Stomach smooth muscle (tissue), 2 donors: ENCODE measurements at regions not wholly inside any gene's neighbourhood (a gene's known extent, or its start where the extent isn't known, plus 50 kb on each side); places are given as distances from the start of the nearest gene placed in this dataset.
A peak's percentile ranks its signal among the peaks of the same experiment; 100 is the strongest.

Experiments used
- H3K27ac ChIP-seq: one replicate; pipeline ENCODE4 v1.7.0; 2013; ENCODE audit warnings: mild to moderate bottlenecking, low read length, inconsistent platforms
- H3K27me3 ChIP-seq, 2 donors: one replicate each; pipeline ENCODE4 v1.7.0; 2013; ENCODE audit warnings: low read length in 2 of 2; ENCODE audit not compliant: insufficient read depth in 2 of 2, control insufficient read depth in 1 of 2
- H3K36me3 ChIP-seq, 2 donors: one replicate each; pipeline ENCODE4 v1.7.0; 2013; ENCODE audit warnings: low read length in 2 of 2; ENCODE audit not compliant: control insufficient read depth in 2 of 2, insufficient read depth in 2 of 2
- H3K4me1 ChIP-seq: one replicate; pipeline ENCODE4 v1.7.0; 2013; ENCODE audit warnings: low read length; ENCODE audit not compliant: control insufficient read depth, insufficient read depth
- H3K4me3 ChIP-seq, 2 donors: one replicate each; pipeline ENCODE4 v1.7.0; 2013; ENCODE audit warnings: low read length in 2 of 2
- H3K9ac ChIP-seq, 2 donors: one replicate each; pipeline ENCODE4 v1.7.0; 2013; ENCODE audit warnings: low read length in 2 of 2, mild to moderate bottlenecking in 1 of 2
- H3K9me3 ChIP-seq, 2 donors: one replicate each; pipeline ENCODE4 v1.7.0; 2013; ENCODE audit warnings: low read length in 2 of 2; ENCODE audit not compliant: control insufficient read depth in 2 of 2
- donor health status: healthy.
- donor health status: Pancreatic carcinoma.

- no peaks in the 10 kb centered on the region for H3K36me3 ChIP-seq
- no peaks in the 10 kb centered on the region for H3K27me3 ChIP-seq
- H3K27ac ChIP-seq: peak overlapping the region; percentile 79
- H3K4me3 ChIP-seq: peak overlapping the region in 1 of 2 donors; percentile 55
- H3K9ac ChIP-seq: no peak overlapping the region
- peaks cover 30% of the 10 kb centered on the region for H3K4me1 ChIP-seq
- no peaks in the 10 kb centered on the region for H3K9me3 ChIP-seq
These were observed 128.4 kb upstream of the COL21A1 start for GRCh38 chr6:56375806-56376205.

DNA sequence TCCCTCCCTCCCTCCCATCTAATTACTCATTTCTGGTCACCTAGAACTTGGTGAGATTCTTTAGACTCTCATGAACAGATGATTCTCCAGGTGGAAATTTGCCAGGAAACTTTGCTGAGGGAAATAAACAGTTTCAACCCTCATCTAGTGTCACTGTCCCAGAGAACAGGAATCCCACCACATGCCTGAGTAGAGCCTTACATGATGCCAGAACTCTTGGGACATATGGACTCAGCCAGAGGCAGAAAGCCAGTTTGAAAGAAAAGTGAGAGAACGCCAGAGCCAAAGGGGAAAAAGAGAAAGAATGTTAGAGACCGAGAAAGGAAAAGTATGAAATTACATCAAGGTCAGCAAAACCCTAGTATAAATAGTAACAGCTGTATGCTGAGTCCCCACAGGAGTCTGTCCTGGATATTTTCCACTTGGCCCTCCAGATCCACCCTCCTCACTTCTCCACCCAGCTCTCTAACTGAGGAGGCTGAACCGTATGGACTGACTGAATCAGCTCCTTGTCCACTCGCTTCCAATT is 127.5 kb upstream of the COL21A1 start:
- no peaks in the 10 kb centered on the region for H3K27me3 ChIP-seq
- peak overlapping the region; percentile 79 for H3K27ac ChIP-seq
- no peak overlapping the region for H3K9ac ChIP-seq
- peaks cover 37% of the 10 kb centered on the region for H3K4me1 ChIP-seq
- peak overlapping the region in 1 of 2 donors; percentile 55 for H3K4me3 ChIP-seq
- H3K9me3 ChIP-seq: no peaks in the 10 kb centered on the region
- no peaks in the 10 kb centered on the region for H3K36me3 ChIP-seq

GRCh38 chr6:56372406-56372995 is 125.1 kb upstream of the COL21A1 start:
- Histone ChIP-seq H3K27ac (peak overlapping the region; percentile 90), H3K4me1 (peaks cover 37% of the 10 kb centered on the region)

DNA sequence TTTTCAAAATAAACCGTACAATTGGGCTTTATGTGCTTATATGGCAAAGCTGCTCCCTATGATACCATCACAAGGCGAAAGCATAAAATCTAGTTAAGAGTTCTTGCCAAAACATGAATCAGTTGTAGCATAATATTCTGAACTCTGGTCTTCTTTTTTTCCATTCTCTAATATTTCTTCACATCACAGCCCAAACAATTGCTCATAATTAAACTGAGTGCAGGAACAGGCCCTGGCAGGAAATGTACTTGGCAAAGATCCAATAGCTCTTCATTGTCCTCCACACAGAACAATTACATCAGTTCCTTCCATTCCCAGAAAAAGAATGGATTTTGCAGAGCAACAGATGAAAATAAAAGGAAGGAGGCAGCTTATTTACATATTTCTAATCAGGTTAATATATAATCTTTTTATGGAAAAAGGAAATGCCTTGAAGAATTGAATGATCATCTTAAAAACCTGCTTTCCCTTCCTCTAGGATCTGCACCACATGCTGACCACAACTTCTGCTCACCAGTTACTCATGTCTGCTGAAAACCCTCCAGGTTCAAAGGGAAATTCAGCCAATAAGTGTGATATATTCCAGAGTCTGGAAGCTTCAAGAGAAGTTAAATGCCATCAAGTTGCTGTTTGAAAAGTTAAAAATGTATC is 123.3 kb upstream of the COL21A1 start:
- H3K27ac ChIP-seq: peak overlapping the region; percentile 90
- H3K9ac ChIP-seq: peak overlapping the region; percentile 38 to 73
- H3K9me3 ChIP-seq: no peaks in the 10 kb centered on the region
- H3K36me3 ChIP-seq: no peaks in the 10 kb centered on the region
- H3K4me1 ChIP-seq: peaks cover 44% of the 10 kb centered on the region
- no peaks in the 10 kb centered on the region for H3K27me3 ChIP-seq
- H3K4me3 ChIP-seq: peak overlapping the region; percentile 36 to 58

More at GRCh38 chr6:56372406-56372995, 125.1 kb upstream of the COL21A1 start:
- peak overlapping the region in 1 of 2 donors; percentile 22 for H3K9ac ChIP-seq
- no peaks in the 10 kb centered on the region for H3K9me3 ChIP-seq
- H3K4me3 ChIP-seq: no peak overlapping the region
- H3K36me3 ChIP-seq: no peaks in the 10 kb centered on the region
- no peaks in the 10 kb centered on the region for H3K27me3 ChIP-seq

- no peaks in the 10 kb centered on the region for H3K27me3 ChIP-seq
- H3K9me3 ChIP-seq: no peaks in the 10 kb centered on the region
- H3K27ac ChIP-seq: peak overlapping the region; percentile 90
- peak overlapping the region; percentile 38 to 73 for H3K9ac ChIP-seq
- peak overlapping the region; percentile 36 to 58 for H3K4me3 ChIP-seq
- H3K36me3 ChIP-seq: no peaks in the 10 kb centered on the region
- peaks cover 38% of the 10 kb centered on the region for H3K4me1 ChIP-seq
These were observed 122.8 kb upstream of the COL21A1 start for GRCh38 chr6:56370127-56370540.

DNA sequence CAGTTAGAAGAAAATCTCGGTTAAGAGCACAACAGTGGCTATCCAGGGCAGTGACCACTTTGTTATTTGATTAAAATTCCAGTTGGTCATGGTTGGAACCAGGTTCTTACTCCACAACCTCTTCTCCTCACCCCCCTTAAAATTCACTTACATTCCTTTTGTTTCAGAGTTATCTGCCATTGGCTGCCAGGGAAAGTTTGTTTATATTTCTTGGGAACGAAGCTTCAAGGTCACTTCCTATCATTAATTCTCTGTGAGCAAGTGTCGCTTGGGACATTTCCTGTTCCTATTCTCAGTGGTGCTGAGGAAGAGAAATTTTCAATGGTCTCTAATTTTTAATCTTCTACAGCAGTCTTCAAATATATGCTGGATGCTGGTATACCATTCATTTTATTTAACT is 121.1 kb upstream of the COL21A1 start:
- Histone ChIP-seq H3K27ac (peak overlapping the region; percentile 0), H3K4me1 (peaks cover 35% of the 10 kb centered on the region), H3K4me3 (no peak overlapping the region), H3K36me3 (no peaks in the 10 kb centered on the region), H3K9me3 (no peaks in the 10 kb centered on the region), H3K27me3 (no peaks in the 10 kb centered on the region), H3K9ac (no peak overlapping the region)

- no peak overlapping the region for H3K27ac ChIP-seq
- no peaks in the 10 kb centered on the region for H3K9me3 ChIP-seq
- peaks cover 19% of the 10 kb centered on the region for H3K4me1 ChIP-seq
- H3K4me3 ChIP-seq: peak overlapping the region in 1 of 2 donors; percentile 31
- H3K9ac ChIP-seq: no peak overlapping the region
- H3K36me3 ChIP-seq: no peaks in the 10 kb centered on the region
- H3K27me3 ChIP-seq: no peaks in the 10 kb centered on the region
These were observed 118.9 kb upstream of the COL21A1 start for GRCh38 chr6:56366141-56366852.

GRCh38 chr6:56364827-56365339 is 117.5 kb upstream of the COL21A1 start:
- peaks cover 7% of the 10 kb centered on the region for H3K4me1 ChIP-seq
- no peaks in the 10 kb centered on the region for H3K9me3 ChIP-seq
- no peaks in the 10 kb centered on the region for H3K27me3 ChIP-seq
- H3K27ac ChIP-seq: no peak overlapping the region
- H3K9ac ChIP-seq: no peak overlapping the region
- H3K36me3 ChIP-seq: no peaks in the 10 kb centered on the region
- H3K4me3 ChIP-seq: no peak overlapping the region

GRCh38 chr6:56364431-56364826 is 117.0 kb upstream of the COL21A1 start:
- no peaks in the 10 kb centered on the region for H3K9me3 ChIP-seq
- H3K27ac ChIP-seq: no peak overlapping the region
- no peak overlapping the region for H3K4me3 ChIP-seq
- H3K4me1 ChIP-seq: peaks cover 7% of the 10 kb centered on the region
- no peaks in the 10 kb centered on the region for H3K27me3 ChIP-seq
- H3K36me3 ChIP-seq: no peaks in the 10 kb centered on the region
- no peak overlapping the region for H3K9ac ChIP-seq

GRCh38 chr6:56363796-56364430 is 116.5 kb upstream of the COL21A1 start:
- Histone ChIP-seq H3K9me3 (no peaks in the 10 kb centered on the region), H3K4me3 (no peak overlapping the region), H3K36me3 (no peaks in the 10 kb centered on the region), H3K27ac (no peak overlapping the region), H3K27me3 (no peaks in the 10 kb centered on the region), H3K9ac (no peak overlapping the region), H3K4me1 (peaks cover 7% of the 10 kb centered on the region)
